HepG2 (cell line): ENCODE measurements at regions not wholly inside any gene's neighbourhood (a gene's known extent, or its start where the extent isn't known, plus 50 kb on each side); places are given as distances from the start of the nearest gene placed in this dataset.

ENCODE experiments used
- ATAC-seq: fragments of 200-7000 bp; cut with Tn5 transposase; 3 replicates; pipeline ENCODE4 v1.9.1; 2020; ENCODE audit warnings: mild to moderate bottlenecking, moderate library complexity
- BruUV-seq: library from RNA; stranded (reverse); fragments of 400-500 nt; replicated peaks from 2 replicates; lab custom pipeline; 2021; lab: Mats Ljungman, UMichigan
- CTCF ChIA-PET: fragments of 300-600 bp; formaldehyde crosslinking; extraction: SDS; loops from one replicate; lab custom pipeline; 2021; ENCODE audit warnings: low total read pairs, inconsistent platforms, low intra/inter-chr PET ratio; lab: Yijun Ruan, JAX
- POLR2A ChIA-PET: fragments of 350-600 bp; sonication (Branson Sonifier 250); formaldehyde crosslinking; loops from one replicate; lab custom pipeline; 2020; ENCODE audit warnings: antibody characterized with exemption, inconsistent platforms; lab: Yijun Ruan, JAX
- DNase-seq: peaks from one replicate; pipeline ENCODE4 v3.0.0-alpha.2; 2015; ENCODE audit warnings: low spot score
- FAIRE-seq: peaks from 3 replicates; lab custom pipeline; 2011; peaks lifted over from hg19 to GRCh38; lab: Jason Lieb, UNC
- H2AFZ ChIP-seq: one replicate; pipeline ENCODE4 v1.6.1; 2011; ENCODE audit warnings: low read length, inconsistent platforms
- H3K27ac ChIP-seq: fragments of 300-600 bp; 3 replicates; pipeline ENCODE4 v1.8.0; 2011; ENCODE audit warnings: mixed run types, mild to moderate bottlenecking, mixed read lengths, low read length, inconsistent platforms; ENCODE audit not compliant: insufficient read depth; ENCODE audit errors: extremely low read length
- H3K27me3 ChIP-seq, 2 experiments: fragments of 200-600 bp in 1 of 2; 2 replicates in 1 of 2; 3 replicates in 1 of 2; pipeline versions ENCODE4 v1.6.0 to v1.8.0; 2011; ENCODE audit warnings: low read length in 2 of 2, mild to moderate bottlenecking in 2 of 2, moderate library complexity in 2 of 2, inconsistent platforms in 1 of 2; ENCODE audit not compliant: insufficient read depth in 2 of 2, control insufficient read depth in 1 of 2
- H3K36me3 ChIP-seq, 2 experiments: fragments of 200-600 bp in 1 of 2; replicated peaks in 1 of 2; 2 replicates in 1 of 2; 3 replicates in 1 of 2; pipeline versions ENCODE4 v1.5.1 to v1.8.0; 2011; ENCODE audit warnings: low read length in 2 of 2, inconsistent platforms in 1 of 2; ENCODE audit not compliant: insufficient read depth in 2 of 2, control insufficient read depth in 1 of 2
- H3K4me1 ChIP-seq: 2 replicates; pipeline ENCODE4 v1.5.1; 2012; ENCODE audit warnings: low read length, inconsistent platforms; ENCODE audit not compliant: insufficient read depth
- H3K4me2 ChIP-seq: 2 replicates; pipeline ENCODE4 v1.6.0; 2011; ENCODE audit warnings: low read depth, low read length, inconsistent platforms
- H3K4me3 ChIP-seq, 3 experiments: fragments of 200-600 bp in 1 of 3; sonication (generic), shearing (Covaris generic) in 1 of 3; replicated peaks in 1 of 3; 2 replicates each; pipeline ENCODE4 v1.5.1; 2011 to 2016; ENCODE audit warnings: low read length in 3 of 3, inconsistent platforms in 2 of 3, low read depth in 2 of 3, mild to moderate bottlenecking in 2 of 3, control low read depth in 1 of 3, mixed read lengths in 1 of 3; ENCODE audit not compliant: insufficient read depth in 1 of 3
- H3K79me2 ChIP-seq: one replicate; pipeline ENCODE4 v1.6.1; 2011; ENCODE audit warnings: low read length, inconsistent platforms; ENCODE audit not compliant: insufficient read depth
- H3K9ac ChIP-seq: 2 replicates; pipeline ENCODE4 v1.6.0; 2011; ENCODE audit warnings: mild to moderate bottlenecking, low read depth, low read length, inconsistent platforms; ENCODE audit not compliant: insufficient read depth
- H3K9me3 ChIP-seq: 2 replicates; pipeline ENCODE4 v1.5.1; 2012; ENCODE audit warnings: mild to moderate bottlenecking, low read length
- H4K20me1 ChIP-seq: 2 replicates; pipeline ENCODE4 v1.6.0; 2011; ENCODE audit warnings: inconsistent platforms, mild to moderate bottlenecking, low read length, moderate library complexity; ENCODE audit not compliant: insufficient read depth
- CEBPB ChIP-seq: IDR thresholded peaks from 2 replicates; pipeline ENCODE4 v1.6.1; 2011; ENCODE audit warnings: low read depth, low read length, improper control_type of control experiment, borderline replicate concordance
- FOSL2 ChIP-seq: sonication (generic); formaldehyde crosslinking; IDR thresholded peaks from 2 replicates; pipeline ENCODE4 v1.4.0; 2020; ENCODE audit warnings: missing genetic modification reagents
- FOXM1 ChIP-seq: sonication (generic); formaldehyde crosslinking; IDR thresholded peaks from 2 replicates; pipeline ENCODE4 v1.5.0; 2020; ENCODE audit warnings: missing genetic modification reagents
- HMGXB3 ChIP-seq: sonication (generic); formaldehyde crosslinking; IDR thresholded peaks from 2 replicates; pipeline ENCODE4 v1.4.0; 2020; ENCODE audit warnings: missing genetic modification reagents, borderline replicate concordance
- KDM6A ChIP-seq: IDR thresholded peaks from 2 replicates; pipeline ENCODE4 v1.6.1; 2016; ENCODE audit warnings: low read depth
- MYC ChIP-seq: sonication (generic); formaldehyde crosslinking; IDR thresholded peaks from 2 replicates; pipeline ENCODE4 v1.9.0; 2021; ENCODE audit warnings: missing genetic modification reagents, borderline replicate concordance
- NR2C2 ChIP-seq: sonication (generic); formaldehyde crosslinking; IDR thresholded peaks from 2 replicates; pipeline ENCODE4 v1.4.0; 2020; ENCODE audit warnings: missing genetic modification reagents, mild to moderate bottlenecking, moderate library complexity, borderline replicate concordance
- ZFAT ChIP-seq: sonication (generic); formaldehyde crosslinking; conservative IDR thresholded peaks from 2 replicates; pipeline ENCODE4 v1.8.1; 2023; ENCODE audit warnings: missing genetic modification reagents, inconsistent platforms
- ZMYM2 ChIP-seq: sonication (generic); formaldehyde crosslinking; IDR thresholded peaks from 2 replicates; pipeline ENCODE4 v1.8.0; 2022; ENCODE audit warnings: mild to moderate bottlenecking, missing genetic modification reagents
- ZNF136 ChIP-seq: sonication (generic); formaldehyde crosslinking; IDR thresholded peaks from 2 replicates; pipeline ENCODE4 v1.8.1; 2022; ENCODE audit warnings: low read depth, mild to moderate bottlenecking, moderate library complexity, missing genetic modification reagents
- ZNF335 ChIP-seq: sonication (generic); formaldehyde crosslinking; IDR thresholded peaks from 2 replicates; pipeline ENCODE4 v1.4.0; 2020; ENCODE audit warnings: missing genetic modification reagents
- ZNF605 ChIP-seq: sonication (generic); formaldehyde crosslinking; IDR thresholded peaks from 2 replicates; pipeline ENCODE4 v1.8.0; 2022; ENCODE audit warnings: mild to moderate bottlenecking, missing genetic modification reagents
- WGBS: methylation state at CpG from one replicate; pipeline ENCODE4 v1.1.6; 2017; ENCODE audit warnings: low lambda C conversion rate; 5-methylcytosine and 5-hydroxymethylcytosine counted together
- in situ Hi-C: cut with HindIII; loops from 2 replicates; pipeline ENCODE4 v1.10.0; 2017; ENCODE audit warnings: low pct_unique_long_range_greater_than_20kb; ENCODE audit not compliant: extremely low pct_ligation_motif_present
- intact Hi-C: fragments of 100-400 bp; cut with micrococcal nuclease; formaldehyde crosslinking; loops from one replicate; pipeline ENCODE4 v1.10.0; 2022; ENCODE audit not compliant: unreplicated experiment
- TF ChIP-seq, protein P1 (sequence below): sonication (generic); formaldehyde crosslinking; conservative IDR thresholded peaks from 2 replicates; pipeline ENCODE4 v1.8.0; 2022; ENCODE audit warnings: missing genetic modification reagents

GRCh38 chr5:58235299-58235698 lies 224.6 kb downstream of the PLK2 start:
- Histone ChIP-seq H3K4me1 (no peaks in the 10 kb centered on the region), H3K4me3 (no peak overlapping the region), H3K4me2 (no peak overlapping the region), H3K79me2 (no peaks in the 10 kb centered on the region), H2AFZ (no peak overlapping the region), H3K36me3 (no peaks in the 10 kb centered on the region), H4K20me1 (no peaks in the 10 kb centered on the region), H3K27ac (no peak overlapping the region), H3K9me3 (no peaks in the 10 kb centered on the region), H3K27me3 (no peaks in the 10 kb centered on the region), H3K9ac (no peak overlapping the region)
- ATAC-seq = no peak
- FAIRE-seq = no peak
- no peak for DNase-seq
- ChIA-PET POLR2A (no interaction called here), CTCF (no interaction called here)
- in situ Hi-C loops = no loop called here
- TF ChIP-seq FOXM1 (CRISPR knock-in tag) (no peak), CEBPB (peak; percentile 45; the same call in 1 of the 2 replicates)
- BruUV-seq = no TSS peak
- WGBS = 1% methylated on average over 3 of the region's 3 CpGs
- intact Hi-C loops = no loop called here

GRCh38 chr5:58232130-58232529 lies 227.8 kb downstream of the PLK2 start:
- in situ Hi-C loops (no loop called here), intact Hi-C loops (no loop called here)
- H3K79me2 ChIP-seq = no peaks in the 10 kb centered on the region
- no peaks in the 10 kb centered on the region for H3K9me3 ChIP-seq
- no peak overlapping the region for H2AFZ ChIP-seq
- WGBS = 29% methylated on average over 5 of the region's 5 CpGs
- H3K4me1 ChIP-seq = no peaks in the 10 kb centered on the region
- FAIRE-seq = no peak
- H3K27me3 ChIP-seq = no peaks in the 10 kb centered on the region
- no peak overlapping the region for H3K9ac ChIP-seq
- no peak for ATAC-seq
- no peak overlapping the region for H3K4me2 ChIP-seq
- no peaks in the 10 kb centered on the region for H4K20me1 ChIP-seq
- no peak overlapping the region for H3K27ac ChIP-seq
- ChIA-PET CTCF (no interaction called here), POLR2A (no interaction called here)
- BruUV-seq = no TSS peak
- H3K4me3 ChIP-seq = no peak overlapping the region
- DNase-seq = no peak
- no peaks in the 10 kb centered on the region for H3K36me3 ChIP-seq
- TF ChIP-seq, protein P1, sequence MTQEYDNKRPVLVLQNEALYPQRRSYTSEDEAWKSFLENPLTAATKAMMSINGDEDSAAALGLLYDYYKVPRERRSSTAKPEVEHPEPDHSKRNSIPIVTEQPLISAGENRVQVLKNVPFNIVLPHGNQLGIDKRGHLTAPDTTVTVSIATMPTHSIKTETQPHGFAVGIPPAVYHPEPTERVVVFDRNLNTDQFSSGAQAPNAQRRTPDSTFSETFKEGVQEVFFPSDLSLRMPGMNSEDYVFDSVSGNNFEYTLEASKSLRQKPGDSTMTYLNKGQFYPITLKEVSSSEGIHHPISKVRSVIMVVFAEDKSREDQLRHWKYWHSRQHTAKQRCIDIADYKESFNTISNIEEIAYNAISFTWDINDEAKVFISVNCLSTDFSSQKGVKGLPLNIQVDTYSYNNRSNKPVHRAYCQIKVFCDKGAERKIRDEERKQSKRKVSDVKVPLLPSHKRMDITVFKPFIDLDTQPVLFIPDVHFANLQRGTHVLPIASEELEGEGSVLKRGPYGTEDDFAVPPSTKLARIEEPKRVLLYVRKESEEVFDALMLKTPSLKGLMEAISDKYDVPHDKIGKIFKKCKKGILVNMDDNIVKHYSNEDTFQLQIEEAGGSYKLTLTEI (CRISPR knock-in tag) = no peak
- TF ChIP-seq ZMYM2 (CRISPR knock-in tag) (no peak), ZNF136 (no peak), MYC (CRISPR knock-in tag) (no peak), HMGXB3 (CRISPR knock-in tag) (no peak), KDM6A (no peak), NR2C2 (CRISPR knock-in tag) (no peak), FOSL2 (CRISPR knock-in tag) (no peak), ZNF335 (CRISPR knock-in tag) (no peak), ZNF605 (CRISPR knock-in tag) (no peak), ZFAT (CRISPR knock-in tag) (no peak)
